ENCODE measurements at regions not wholly inside any gene's neighbourhood (a gene's known extent, or its start where the extent isn't known, plus 50 kb on each side); places are given as distances from the start of the nearest gene placed in this dataset.
"Not testable (repeated sequence)": the region's sequence is repeated elsewhere in the genome, so short reads cannot be mapped to it uniquely, and the experiment has no call there.

GRCh38 chr6:84350397-84350796, 123.0 kb upstream of the CEP162 start:
- DNase-seq (ENCODE audit: low spot score) = no peak

DNA sequence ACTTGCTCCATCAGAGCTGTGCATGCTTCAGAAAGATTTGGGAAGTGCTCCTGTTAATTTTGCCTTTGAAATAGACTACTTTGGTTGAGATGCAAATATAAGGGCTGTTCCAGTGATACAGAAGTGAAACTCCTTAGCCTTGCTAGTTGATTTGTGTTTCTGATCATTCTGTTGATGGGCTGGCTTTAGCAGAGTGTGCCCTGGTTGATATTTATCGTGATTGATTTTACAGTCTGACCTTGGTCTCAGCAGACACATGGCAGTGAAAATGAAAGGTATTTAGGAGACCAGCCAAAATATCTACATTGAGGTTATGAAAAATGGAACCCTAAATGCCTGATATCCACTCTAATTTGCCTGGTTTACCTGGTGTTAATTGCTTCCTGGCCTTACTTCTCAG, 122.1 kb upstream of the CEP162 start:
- no peak for DNase-seq (ENCODE audit: low spot score)

DNA sequence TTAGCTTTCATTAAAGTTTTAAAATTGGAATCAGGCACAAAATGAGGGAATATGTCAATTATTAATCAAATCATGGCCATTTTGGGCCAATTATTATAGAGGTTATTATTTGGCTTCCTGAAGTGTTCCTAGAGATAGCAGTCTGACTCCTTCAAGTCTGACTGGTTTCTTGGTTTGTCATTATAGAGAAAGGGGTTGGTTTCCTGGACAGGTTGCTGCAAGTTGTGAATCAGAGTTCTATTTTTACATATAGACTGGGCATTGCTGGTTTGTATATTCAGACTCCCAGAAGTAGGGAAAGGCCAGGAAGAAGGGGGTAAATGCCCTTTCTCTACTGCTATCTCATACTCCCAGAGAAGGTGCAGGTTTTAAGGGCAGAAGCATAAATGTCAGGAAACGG, 121.4 kb upstream of the CEP162 start:
- no peak for DNase-seq (ENCODE audit: low spot score)

DNA sequence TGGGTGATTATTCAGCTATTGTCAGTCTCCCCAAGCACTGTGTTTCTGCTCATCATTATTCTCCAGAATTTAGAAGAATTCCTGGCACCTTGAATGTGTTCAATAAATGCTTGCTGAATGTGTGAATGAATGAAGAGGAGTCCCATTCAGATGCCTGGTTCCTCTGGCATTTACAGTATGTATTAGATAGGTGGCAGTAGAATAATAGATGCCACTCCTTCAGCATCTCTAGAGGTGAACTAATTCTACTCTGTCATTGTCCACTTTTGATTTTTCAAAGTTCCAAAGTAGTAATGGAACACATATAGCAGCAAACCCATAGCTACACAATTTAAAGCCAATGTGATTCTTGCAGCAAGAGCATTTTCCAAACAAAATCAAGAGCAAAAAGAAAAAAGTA, 118.9 kb upstream of the CEP162 start:
- no peak for DNase-seq (ENCODE audit: low spot score)

DNA sequence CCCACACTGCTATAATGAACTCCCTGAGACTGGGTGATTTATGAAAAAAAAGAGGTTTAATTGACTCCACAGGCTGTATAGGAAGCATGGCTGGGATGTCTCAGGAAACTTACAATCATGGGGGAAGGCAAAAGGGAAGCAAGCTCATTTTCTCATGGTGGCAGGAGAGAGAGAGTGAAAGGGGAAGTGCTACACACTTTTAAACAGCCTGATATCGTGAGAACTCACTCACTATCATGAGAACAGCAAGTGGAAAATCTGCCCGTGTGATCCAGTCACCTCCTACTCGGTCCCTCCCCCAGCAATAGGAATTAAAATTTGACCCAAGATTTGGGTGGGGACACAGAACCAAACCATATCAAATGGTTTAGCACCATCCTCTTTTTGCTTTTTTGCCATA, 116.6 kb upstream of the CEP162 start:
- no peak for DNase-seq (ENCODE audit: low spot score)

GRCh38 chr6:84340422-84340821, 113.0 kb upstream of the CEP162 start:
- DNase-seq (ENCODE audit: low spot score) = no peak

- no peak for DNase-seq (ENCODE audit: low spot score)
Observed at GRCh38 chr6:84333842-84334241, 106.4 kb upstream of the CEP162 start.

GRCh38 chr6:84332139-84333034, 104.9 kb upstream of the CEP162 start:
- DNase-seq (ENCODE audit: low spot score) = no peak

DNA sequence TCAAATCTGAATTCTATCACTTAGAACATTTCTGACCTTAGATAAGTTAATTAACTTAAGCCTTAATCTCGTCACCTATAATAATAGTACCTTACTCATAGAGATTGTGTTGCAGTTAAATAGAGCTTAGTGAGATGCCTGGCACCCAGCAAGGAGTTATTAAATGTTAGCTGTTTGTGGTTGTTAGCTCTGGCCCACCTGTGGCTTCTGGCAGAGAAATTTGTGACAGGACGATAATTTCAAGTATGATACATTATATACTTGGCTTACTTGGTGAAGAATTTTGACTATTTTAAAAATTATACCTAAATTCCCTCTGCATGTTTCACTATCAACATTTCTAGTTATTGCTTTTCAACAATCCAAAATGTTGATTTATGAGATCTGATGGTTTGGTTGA, 102.9 kb upstream of the CEP162 start:
- no peak for DNase-seq (ENCODE audit: low spot score)

GRCh38 chr6:84329516-84329915, 102.1 kb upstream of the CEP162 start:
- DNase-seq (ENCODE audit: low spot score) = no peak

GRCh38 chr6:84329077-84329476, 101.6 kb upstream of the CEP162 start:
- no peak for DNase-seq (ENCODE audit: low spot score)

DNA sequence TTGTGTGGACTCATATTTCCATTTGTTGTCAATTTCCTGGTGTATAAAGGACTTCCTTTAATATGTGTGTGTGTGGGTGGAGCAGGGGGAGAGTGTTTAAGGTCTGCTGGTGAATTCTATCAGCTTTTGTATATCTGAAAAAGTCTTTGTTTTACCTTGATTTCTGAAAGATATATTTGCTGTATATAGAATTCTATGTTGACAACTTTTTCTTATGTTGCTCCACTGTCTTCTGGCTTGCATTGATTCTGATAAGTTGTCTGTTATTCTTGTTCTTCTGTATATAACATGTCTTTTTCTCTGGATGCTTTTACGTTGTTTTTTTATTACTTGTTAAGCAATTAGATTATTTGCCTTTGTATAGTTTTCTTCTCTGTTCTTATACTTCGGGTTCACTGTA, 90.0 kb upstream of the CEP162 start:
- no peak for DNase-seq (ENCODE audit: low spot score)

- DNase-seq (ENCODE audit: low spot score) = no peak
Observed at GRCh38 chr6:84314377-84314898, 87.0 kb upstream of the CEP162 start.

GRCh38 chr6:84309336-84309735, 81.9 kb upstream of the CEP162 start:
- DNase-seq (ENCODE audit: low spot score) = no peak

GRCh38 chr6:84304881-84305280, 77.4 kb upstream of the CEP162 start:
- DNase-seq (ENCODE audit: low spot score) = no peak

DNA sequence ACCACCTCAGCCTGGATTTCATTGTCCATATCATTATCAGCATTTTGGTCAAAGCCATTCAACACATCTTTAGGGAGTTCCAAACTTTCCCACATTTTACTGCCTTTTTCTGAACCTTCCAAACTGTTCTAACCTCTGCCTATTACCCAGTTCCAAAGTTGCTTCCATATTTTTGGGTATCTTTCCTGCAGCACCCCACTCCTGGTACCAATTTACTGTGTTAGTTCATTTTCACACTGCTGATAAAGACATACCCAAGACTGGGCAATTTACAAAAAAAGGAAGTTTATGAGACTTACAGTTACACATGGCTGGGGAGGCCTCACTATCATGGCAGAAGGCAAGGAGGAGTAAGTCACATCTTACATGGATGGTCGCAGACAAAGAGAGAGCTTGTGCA, 63.6 kb upstream of the CEP162 start:
- DNase-seq (ENCODE audit: low spot score) = not testable (repeated sequence)

DNA sequence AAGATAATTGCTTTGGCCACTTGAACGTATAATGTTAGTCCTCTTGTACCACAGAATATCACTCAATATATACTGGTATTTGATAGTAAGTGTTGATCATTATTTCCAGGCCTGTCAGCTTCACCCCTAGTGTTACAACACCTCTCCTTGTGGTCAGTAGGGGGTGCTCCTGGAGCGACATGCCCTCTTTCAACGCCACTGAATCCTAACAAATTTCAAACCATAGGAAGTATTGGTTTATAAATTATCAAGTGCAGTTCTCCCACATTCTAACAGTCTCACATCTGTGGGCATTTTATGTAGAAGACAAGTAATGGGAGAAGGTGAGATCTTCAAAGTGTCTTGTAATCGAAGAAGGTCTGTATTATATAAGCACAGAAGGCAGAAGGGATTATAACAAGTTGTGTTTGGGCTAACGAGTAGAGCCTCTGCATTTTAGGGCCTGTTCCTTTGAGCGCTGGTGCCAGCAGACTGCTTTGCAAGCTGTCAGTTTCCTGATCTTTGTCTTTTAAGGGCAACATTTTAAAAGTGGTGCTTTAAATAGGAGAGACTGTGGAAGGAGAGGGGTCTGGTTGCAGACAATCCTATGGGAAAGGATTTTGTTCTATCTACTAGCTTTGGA, 57.1 kb upstream of the CEP162 start:
- DNase-seq (ENCODE audit: low spot score) = no peak

- DNase-seq (ENCODE audit: low spot score) = peak; percentile 27
Observed at GRCh38 chr6:84282550-84282949, 55.1 kb upstream of the CEP162 start.

DNA sequence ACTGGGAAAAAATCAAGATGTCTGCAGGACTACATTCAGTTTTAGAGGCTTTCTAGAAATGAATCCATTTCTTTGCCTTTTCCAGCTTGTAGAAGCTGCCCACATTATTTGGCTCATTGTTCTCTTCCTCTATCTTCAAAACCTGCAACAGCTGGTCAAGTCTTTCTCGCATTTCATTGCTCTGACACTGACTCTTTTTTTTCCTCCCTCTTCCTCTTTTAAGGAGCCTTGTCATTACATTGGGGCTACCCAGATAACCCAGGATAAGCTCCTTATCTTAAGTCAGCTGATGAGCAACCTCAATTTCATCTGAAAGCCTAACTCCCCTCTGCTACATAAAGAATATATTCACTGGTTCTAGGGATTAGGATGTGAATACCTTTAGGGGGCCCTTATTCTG, 53.2 kb upstream of the CEP162 start:
- DNase-seq (ENCODE audit: low spot score) = no peak

DNA sequence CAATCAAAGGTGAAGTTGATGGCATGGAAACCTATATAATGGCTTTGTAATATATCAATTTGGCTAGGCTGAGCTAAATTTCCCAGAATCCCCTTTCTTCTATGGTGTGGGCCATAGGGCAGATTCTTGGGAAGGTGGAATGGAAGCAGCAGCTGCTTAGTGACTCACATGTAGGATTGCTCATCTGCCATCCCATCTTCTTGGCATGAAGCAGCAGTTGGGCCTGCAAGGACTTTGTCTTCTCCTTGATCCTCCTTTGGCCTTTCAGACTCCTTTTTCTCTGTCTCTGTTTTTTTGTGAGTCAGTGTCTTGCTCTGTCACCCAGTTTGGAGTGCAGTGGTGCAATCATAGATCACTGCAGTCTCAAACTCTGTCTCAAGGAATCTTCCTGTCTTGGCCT, 52.6 kb upstream of the CEP162 start:
- DNase-seq (ENCODE audit: low spot score) = no peak

GRCh38 chr6:84278321-84278998, 51.0 kb upstream of the CEP162 start:
- no peak for DNase-seq (ENCODE audit: low spot score)
